Epithelial cell of esophagus (primary cell): ENCODE measurements at regions not wholly inside any gene's neighbourhood (a gene's known extent, or its start where the extent isn't known, plus 50 kb on each side); places are given as distances from the start of the nearest gene placed in this dataset.

Experiments
- DNase-seq: peaks from one replicate; pipeline ENCODE4 v3.0.0; 2010; ENCODE audit warnings: low read depth
- H3K4me3 ChIP-seq: 2 replicates; pipeline ENCODE4 v1.5.1; 2011; ENCODE audit warnings: mild to moderate bottlenecking, low read length, control low read depth
- TF ChIP-seq, protein P1 (sequence below): IDR thresholded peaks from 2 replicates; pipeline ENCODE4 v1.5.1; 2011; ENCODE audit warnings: low read depth, mild to moderate bottlenecking, low read length, control low read depth, inconsistent platforms; ENCODE audit not compliant: insufficient read depth; ENCODE audit errors: missing control alignments

- TF ChIP-seq, protein P1, sequence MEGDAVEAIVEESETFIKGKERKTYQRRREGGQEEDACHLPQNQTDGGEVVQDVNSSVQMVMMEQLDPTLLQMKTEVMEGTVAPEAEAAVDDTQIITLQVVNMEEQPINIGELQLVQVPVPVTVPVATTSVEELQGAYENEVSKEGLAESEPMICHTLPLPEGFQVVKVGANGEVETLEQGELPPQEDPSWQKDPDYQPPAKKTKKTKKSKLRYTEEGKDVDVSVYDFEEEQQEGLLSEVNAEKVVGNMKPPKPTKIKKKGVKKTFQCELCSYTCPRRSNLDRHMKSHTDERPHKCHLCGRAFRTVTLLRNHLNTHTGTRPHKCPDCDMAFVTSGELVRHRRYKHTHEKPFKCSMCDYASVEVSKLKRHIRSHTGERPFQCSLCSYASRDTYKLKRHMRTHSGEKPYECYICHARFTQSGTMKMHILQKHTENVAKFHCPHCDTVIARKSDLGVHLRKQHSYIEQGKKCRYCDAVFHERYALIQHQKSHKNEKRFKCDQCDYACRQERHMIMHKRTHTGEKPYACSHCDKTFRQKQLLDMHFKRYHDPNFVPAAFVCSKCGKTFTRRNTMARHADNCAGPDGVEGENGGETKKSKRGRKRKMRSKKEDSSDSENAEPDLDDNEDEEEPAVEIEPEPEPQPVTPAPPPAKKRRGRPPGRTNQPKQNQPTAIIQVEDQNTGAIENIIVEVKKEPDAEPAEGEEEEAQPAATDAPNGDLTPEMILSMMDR: no peak
- no peak overlapping the region for H3K4me3 ChIP-seq
- no peak for DNase-seq
Measured at GRCh38 chr12:105832806-105833205, 305.9 kb downstream of the NUAK1 start.

DNA sequence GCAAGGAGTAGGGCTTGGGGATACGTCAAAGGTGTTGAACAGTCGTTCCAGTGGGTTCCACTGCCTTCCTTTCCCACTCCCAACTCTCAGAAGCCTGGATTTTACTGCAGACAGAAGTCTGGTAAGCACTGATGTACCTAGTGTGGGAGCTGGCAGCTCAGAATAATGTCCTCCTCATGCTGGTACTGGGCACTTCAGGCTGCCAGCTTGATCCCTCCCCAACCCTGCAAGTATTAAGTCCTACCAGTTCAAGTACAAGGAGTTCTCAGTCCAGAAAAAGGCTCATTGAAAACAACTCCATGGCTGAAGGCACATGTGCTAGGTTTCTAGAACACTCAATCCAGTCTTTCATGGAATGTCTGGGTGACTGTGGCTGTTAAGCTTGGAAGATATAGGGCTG, 304.3 kb downstream of the NUAK1 start:
- DNase-seq: no peak
- TF ChIP-seq, protein P1: no peak
- H3K4me3 ChIP-seq: no peak overlapping the region

DNA sequence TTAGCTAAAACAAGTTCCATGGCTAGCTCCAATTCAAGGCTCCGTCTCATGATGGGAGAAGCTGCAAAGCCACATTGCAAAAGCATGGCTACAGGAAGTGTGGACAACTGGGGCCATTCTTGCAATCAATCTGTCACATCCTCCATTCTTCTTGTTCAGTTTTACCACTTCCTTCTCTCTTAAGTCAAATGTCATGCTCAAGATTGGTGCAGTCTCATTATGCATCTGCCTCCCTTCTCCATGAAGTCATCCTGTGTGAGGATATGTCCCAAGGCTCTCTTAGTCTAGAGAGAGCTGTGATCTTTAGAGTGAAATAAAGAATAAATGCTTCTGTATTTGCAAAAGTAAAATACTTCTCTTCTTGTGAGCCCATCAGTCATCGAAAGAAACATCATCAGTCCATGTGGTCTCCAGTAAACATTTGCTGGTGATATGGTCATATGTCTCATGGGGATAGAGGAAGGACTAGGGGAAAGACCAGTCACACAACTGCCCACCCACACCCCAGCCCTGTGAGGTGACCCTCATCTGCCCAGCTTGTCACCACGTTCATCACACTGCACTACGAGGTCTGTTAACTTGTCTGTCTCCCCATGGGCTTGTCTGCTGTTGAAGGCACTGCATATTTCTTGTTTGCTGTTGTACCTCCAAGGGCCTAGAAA, 303.0 kb downstream of the NUAK1 start:
- no peak overlapping the region for H3K4me3 ChIP-seq
- no peak for DNase-seq
- TF ChIP-seq, protein P1: no peak

GRCh38 chr12:105836242-105836622, 302.5 kb downstream of the NUAK1 start:
- no peak for DNase-seq
- H3K4me3 ChIP-seq: no peak overlapping the region
- TF ChIP-seq, protein P1: no peak

- DNase-seq: no peak
- no peak overlapping the region for H3K4me3 ChIP-seq
- TF ChIP-seq, protein P1: no peak
Measured at GRCh38 chr12:105839629-105840127, 299.1 kb downstream of the NUAK1 start.

DNA sequence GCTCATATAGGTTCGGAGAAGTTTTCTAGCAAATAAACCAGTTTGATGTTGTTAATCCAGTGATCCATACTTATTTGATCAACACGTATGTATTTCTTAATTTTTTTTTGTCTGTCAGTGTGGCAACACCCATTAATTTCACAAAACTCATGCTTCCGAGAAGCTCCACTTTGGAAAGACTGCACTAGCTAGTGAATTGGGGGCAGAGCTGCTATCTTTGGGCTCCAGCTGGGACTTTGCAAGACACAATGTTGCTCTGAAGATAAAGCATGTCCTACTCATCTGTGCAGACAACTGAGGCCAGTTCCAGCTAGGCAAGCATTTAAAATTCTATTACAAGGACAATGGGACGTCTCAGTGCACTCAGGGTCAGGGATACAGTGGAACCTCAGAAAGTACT, 298.4 kb downstream of the NUAK1 start:
- DNase-seq: no peak
- H3K4me3 ChIP-seq: no peak overlapping the region
- TF ChIP-seq, protein P1: no peak

DNA sequence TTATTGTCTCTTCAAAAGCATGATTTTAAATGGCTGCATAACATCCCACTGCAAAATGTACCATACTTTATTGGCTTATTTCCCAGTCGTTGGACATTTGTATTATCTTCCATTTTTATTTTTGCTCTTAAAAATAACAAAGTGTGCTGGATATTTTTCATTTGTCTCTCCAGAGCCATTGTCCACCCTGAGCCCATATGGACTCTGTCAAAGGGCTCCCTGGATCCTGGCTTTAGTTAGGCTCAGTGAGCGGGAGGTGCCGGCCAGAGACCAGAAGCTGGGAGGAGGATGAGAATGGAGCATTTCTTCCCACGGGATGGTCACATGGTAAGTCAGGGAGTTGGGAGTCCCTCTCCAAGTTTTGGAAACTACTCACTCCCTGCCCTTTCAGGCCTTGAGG, 296.9 kb downstream of the NUAK1 start:
- DNase-seq: no peak
- no peak overlapping the region for H3K4me3 ChIP-seq
- TF ChIP-seq, protein P1: no peak
